Stimulated activated CD8-positive, alpha-beta memory T cell treated with anti-CD3 and anti-CD28 coated beads, Interleukin-4, amount 100 ng/mL, for 24 hours (primary cell): ENCODE measurements at regions not wholly inside any gene's neighbourhood (a gene's known extent, or its start where the extent isn't known, plus 50 kb on each side); places are given as distances from the start of the nearest gene placed in this dataset.

ENCODE experiments used
- DNase-seq: peaks from one replicate; pipeline ENCODE4 v3.0.0-alpha.2; 2020; ENCODE audit warnings: low read depth

- no peak for DNase-seq
Observed at GRCh38 chr9:107919263-107919662, 429.7 kb upstream of the KLF4 start.

- no peak for DNase-seq
Observed at GRCh38 chr9:107918749-107919148, 429.2 kb upstream of the KLF4 start.

- DNase-seq: no peak
Observed at GRCh38 chr9:107914151-107914550, 424.6 kb upstream of the KLF4 start.

- DNase-seq: no peak
Observed at GRCh38 chr9:107907715-107908114, 418.1 kb upstream of the KLF4 start.

- no peak for DNase-seq
Observed at GRCh38 chr9:107907255-107907654, 417.7 kb upstream of the KLF4 start.

GRCh38 chr9:107906074-107906473, 416.5 kb upstream of the KLF4 start:
- DNase-seq: no peak

- no peak for DNase-seq
Observed at GRCh38 chr9:107905308-107906020, 415.9 kb upstream of the KLF4 start.

GRCh38 chr9:107899961-107900330, 410.4 kb upstream of the KLF4 start:
- DNase-seq: no peak

GRCh38 chr9:107898761-107899160, 409.2 kb upstream of the KLF4 start:
- no peak for DNase-seq

GRCh38 chr9:107896544-107896943, 407.0 kb upstream of the KLF4 start:
- no peak for DNase-seq

GRCh38 chr9:107895501-107896001, 406.0 kb upstream of the KLF4 start:
- DNase-seq: no peak

- no peak for DNase-seq
Observed at GRCh38 chr9:107894572-107895261, 405.1 kb upstream of the KLF4 start.

- DNase-seq: no peak
Observed at GRCh38 chr9:107890921-107891465, 401.4 kb upstream of the KLF4 start.

- DNase-seq: no peak
Observed at GRCh38 chr9:107888773-107889227, 399.2 kb upstream of the KLF4 start.

GRCh38 chr9:107886826-107887225, 397.3 kb upstream of the KLF4 start:
- no peak for DNase-seq

GRCh38 chr9:107883496-107884124, 394.0 kb upstream of the KLF4 start:
- DNase-seq: no peak

- no peak for DNase-seq
Observed at GRCh38 chr9:107881626-107882300, 392.2 kb upstream of the KLF4 start.

- no peak for DNase-seq
Observed at GRCh38 chr9:107878462-107878861, 388.9 kb upstream of the KLF4 start.

- DNase-seq: no peak
Observed at GRCh38 chr9:107875571-107875980, 386.0 kb upstream of the KLF4 start.

- no peak for DNase-seq
Observed at GRCh38 chr9:107874591-107875369, 385.2 kb upstream of the KLF4 start.

- no peak for DNase-seq
Observed at GRCh38 chr9:107874137-107874536, 384.6 kb upstream of the KLF4 start.
